ENCODE measurements at regions not wholly inside any gene's neighbourhood (a gene's known extent, or its start where the extent isn't known, plus 50 kb on each side); places are given as distances from the start of the nearest gene placed in this dataset.
A peak's percentile ranks its signal among the peaks of the same experiment; 100 is the strongest.
"Not testable (repeated sequence)": the region's sequence is repeated elsewhere in the genome, so short reads cannot be mapped to it uniquely, and the experiment has no call there.

DNA sequence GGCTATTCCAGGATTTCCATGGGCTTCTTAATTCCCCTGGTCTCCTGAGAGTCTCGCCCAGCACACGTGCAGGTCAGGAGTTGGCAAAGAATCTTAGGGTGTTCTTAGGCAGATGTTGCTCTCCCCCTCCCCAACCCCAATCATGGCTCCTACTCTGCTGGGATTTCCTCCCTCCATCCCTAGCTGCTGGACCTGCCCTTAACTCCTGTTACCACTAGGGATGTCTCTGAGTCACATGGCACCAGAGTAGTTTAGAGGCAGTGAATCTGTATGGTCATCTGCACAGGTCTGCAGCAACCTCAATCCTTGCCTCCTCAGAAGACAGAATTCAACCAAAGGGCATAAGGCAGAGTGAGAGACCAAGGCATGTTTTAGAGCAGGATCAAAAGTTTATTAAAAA, 51.8 kb upstream of the CHST3 start:
- intact Hi-C loops (cut with DNase I): no loop called here
- no peak for DNase-seq (ENCODE audit: low spot score)

DNA sequence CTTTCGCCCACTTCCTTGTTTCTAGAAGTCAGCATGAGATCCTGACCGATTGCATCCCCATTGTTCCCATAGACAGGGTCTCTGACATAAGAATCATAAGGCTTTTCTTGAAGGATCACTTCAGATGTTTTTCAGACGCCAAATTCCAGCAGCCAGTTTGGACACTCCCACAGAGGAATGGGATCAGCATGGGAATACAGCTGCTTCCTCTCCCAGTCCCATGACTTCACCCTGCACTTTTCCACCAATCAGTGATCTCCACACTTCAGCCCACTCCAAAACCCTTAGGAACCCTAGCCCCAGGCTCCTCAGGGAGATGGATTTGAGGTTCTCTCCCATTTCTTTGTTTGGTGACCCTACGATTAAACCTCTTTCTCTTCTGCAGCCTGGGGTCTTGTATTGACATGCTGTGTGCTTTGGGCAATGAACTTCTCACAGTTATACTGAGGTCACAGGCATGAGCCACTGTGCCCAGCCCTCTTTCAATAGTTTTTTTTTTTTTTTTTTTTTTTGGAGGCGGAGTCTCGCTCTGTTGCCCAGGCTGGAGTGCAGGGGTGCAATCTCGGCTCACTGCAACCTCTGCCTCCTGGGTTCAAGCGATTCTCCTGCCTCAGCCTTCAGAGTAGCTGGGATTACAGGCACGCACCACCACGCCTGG, 52.8 kb upstream of the CHST3 start:
- intact Hi-C loops (cut with DNase I): no loop called here

DNA sequence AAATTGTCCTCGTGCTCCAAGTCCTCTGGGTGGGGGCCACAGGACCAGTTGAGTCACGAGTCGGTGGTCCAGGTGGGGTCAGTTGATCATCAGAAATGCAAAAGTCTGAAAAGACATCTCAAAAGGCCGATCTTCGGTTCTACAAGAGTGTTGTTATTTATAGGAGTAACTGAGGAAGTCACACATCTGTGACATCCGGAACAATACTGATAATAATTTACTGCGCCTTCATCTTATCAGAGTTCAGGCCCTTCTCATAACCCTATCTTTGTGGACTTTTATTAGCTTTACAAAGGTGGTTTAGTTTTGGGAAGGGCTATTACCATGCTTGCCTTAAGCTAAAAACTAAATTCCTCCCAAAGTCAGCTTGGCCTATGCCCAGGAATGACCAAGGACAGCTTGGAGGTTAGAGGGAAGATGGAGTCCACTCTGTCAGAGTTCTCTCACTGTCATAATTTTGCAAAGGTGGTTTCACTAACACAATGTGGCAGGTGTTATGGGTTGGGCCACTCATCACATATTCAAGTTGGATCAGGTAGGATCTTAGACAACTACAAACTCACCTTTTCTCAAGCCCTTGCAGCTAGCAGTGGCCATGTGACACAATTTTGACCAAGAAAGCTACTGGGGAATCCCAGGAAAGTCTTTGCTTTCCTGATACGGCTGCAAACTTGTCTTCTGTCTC, 54.7 kb upstream of the CHST3 start:
- intact Hi-C loops (cut with DNase I): loop anchor here in 1 of 2 donors (5.0 kb wide), 1 partner anchor 1002 kb away; no protein-coding TSS in a partner anchor
- DNase-seq (ENCODE audit: low spot score): no peak

More for the DNA sequence above, 52.8 kb upstream of the CHST3 start:
- DNase-seq (ENCODE audit: low spot score): no peak

DNA sequence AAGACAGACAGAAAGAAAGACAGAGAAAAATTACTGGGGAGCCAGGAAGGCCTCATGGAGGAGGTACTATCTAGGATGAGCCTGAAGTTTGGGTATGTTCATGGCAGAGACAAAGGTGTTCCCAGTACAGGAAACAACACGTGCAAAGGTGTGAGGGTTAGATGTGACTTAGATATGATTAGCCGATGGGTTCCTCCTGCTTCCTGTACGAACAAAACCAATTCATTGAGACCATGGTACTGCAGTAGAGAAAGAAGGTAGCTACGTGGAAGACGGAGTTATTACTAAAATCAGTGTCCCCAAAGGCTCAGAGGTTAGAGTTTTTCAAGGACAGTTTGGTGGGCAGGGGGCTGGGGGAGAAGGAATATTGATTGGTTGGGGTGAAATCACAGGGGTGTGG, 55.2 kb upstream of the CHST3 start:
- intact Hi-C loops (cut with DNase I): loop anchor here in 1 of 2 donors (5.0 kb wide), 1 partner anchor 1002 kb away; no protein-coding TSS in a partner anchor
- DNase-seq (ENCODE audit: low spot score): no peak

DNA sequence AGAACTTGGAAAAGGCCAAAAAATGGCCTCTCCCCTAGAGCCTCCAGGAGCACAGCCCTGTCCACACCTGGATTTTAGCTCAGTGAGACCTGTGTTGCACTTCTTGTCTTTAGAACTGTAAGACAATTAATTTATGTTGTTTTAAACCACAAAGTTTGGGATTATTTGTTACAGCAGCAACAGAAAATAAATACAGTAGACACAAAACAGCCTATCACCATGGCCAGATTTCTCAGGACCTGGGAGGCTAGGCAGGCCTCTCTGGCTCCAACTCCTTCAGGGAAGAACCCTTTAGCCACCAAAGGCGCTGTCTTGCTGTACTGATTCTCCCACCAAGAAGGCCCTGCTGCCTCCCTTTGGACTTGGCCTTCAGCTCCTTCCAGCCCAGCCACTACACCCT, 54.1 kb upstream of the PSAP start:
- DNase-seq (ENCODE audit: low spot score): no peak
- intact Hi-C loops (cut with DNase I): loop anchor here in 1 of 2 donors (5.0 kb wide), 1 partner anchor 998 kb away; no protein-coding TSS in a partner anchor

DNA sequence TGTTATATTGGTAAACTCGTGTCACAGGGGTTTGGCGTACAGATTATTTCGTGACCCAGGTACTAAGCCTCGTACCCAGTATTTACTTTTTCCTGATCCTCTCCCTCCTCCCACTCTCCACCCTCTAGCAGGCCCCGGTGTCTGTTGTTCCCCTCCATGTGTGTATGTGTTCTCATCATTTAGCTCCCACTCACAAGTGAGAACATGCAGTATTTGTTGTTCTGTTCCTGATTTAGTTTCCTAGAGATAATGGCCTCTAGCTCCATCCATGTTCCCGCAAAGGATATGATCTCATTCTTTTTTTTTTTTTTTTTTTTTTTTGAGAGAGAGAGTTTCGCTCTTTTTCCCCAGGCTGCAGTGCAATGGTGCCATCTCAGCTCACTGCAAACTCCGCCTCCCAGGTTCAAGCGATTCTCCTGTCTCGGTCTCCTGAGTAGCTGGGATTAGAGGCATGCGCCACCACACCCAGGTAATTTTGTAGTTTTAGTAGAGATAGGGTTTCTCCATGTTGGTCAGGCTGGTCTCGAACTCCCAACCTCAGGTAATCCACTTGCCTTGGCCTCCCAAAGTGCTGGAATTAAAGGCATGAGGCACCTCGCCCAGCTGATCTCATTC, 52.7 kb upstream of the PSAP start:
- peak; percentile 17 for DNase-seq (ENCODE audit: low spot score)
- intact Hi-C loops (cut with DNase I): not testable (repeated sequence)

DNA sequence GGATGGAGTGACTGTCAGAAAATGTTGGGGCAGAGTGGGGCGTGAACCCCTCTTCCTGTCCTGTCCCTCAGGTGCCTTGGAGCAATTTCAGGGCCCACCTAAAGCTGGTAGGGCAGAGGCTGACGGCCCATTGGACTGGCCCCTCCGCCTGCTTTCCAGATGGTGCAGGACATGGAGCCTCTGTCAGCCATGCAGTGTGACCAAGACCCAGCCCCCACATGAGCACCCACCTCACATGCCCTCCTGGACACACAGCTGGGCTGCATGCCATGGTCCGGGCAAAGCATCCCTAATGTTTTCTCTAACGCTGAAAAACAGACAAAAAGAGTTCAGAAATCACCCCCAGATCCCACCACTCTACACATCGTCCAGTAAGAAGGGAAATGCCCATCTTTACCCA, 51.3 kb upstream of the PSAP start:
- intact Hi-C loops (cut with DNase I): no loop called here
- peak; percentile 49 for DNase-seq (ENCODE audit: low spot score)

Data from posterior vena cava (tissue), 2 donors.